Bronchial epithelial cell (primary cell): ENCODE measurements at regions not wholly inside any gene's neighbourhood (a gene's known extent, or its start where the extent isn't known, plus 50 kb on each side); places are given as distances from the start of the nearest gene placed in this dataset.

ENCODE experiments used
- DNase-seq: peaks from one replicate; pipeline ENCODE4 v3.0.0-alpha.2; 2010; ENCODE audit warnings: low read depth
- FAIRE-seq: peaks from 2 replicates; lab custom pipeline; 2011; peaks lifted over from hg19 to GRCh38; lab: Jason Lieb, UNC
- H3K27me3 ChIP-seq: 2 replicates; pipeline ENCODE4 v1.5.1; 2011; ENCODE audit warnings: low read length; ENCODE audit not compliant: control insufficient read depth, insufficient read depth
- H3K36me3 ChIP-seq: 2 replicates; pipeline ENCODE4 v1.5.1; 2011; ENCODE audit warnings: low read length; ENCODE audit not compliant: control insufficient read depth, insufficient read depth
- H3K4me3 ChIP-seq: 2 replicates; pipeline ENCODE4 v1.5.1; 2011; ENCODE audit warnings: mild to moderate bottlenecking, low read depth, low read length, control low read depth
- TF ChIP-seq, protein P1 (sequence below): IDR thresholded peaks from 2 replicates; pipeline ENCODE4 v1.5.1; 2011; ENCODE audit warnings: mild to moderate bottlenecking, moderate library complexity, low read length, control low read depth, inconsistent platforms; ENCODE audit not compliant: insufficient read depth, severe bottlenecking

GRCh38 chr5:89710006-89710405 lies 699.5 kb downstream of the CETN3 start:
- H3K4me3 ChIP-seq: no peak overlapping the region
- FAIRE-seq (no peak), DNase-seq (no peak)
- H3K36me3 ChIP-seq: no peaks in the 10 kb centered on the region
- H3K27me3 ChIP-seq: no peaks in the 10 kb centered on the region
- TF ChIP-seq, protein P1, sequence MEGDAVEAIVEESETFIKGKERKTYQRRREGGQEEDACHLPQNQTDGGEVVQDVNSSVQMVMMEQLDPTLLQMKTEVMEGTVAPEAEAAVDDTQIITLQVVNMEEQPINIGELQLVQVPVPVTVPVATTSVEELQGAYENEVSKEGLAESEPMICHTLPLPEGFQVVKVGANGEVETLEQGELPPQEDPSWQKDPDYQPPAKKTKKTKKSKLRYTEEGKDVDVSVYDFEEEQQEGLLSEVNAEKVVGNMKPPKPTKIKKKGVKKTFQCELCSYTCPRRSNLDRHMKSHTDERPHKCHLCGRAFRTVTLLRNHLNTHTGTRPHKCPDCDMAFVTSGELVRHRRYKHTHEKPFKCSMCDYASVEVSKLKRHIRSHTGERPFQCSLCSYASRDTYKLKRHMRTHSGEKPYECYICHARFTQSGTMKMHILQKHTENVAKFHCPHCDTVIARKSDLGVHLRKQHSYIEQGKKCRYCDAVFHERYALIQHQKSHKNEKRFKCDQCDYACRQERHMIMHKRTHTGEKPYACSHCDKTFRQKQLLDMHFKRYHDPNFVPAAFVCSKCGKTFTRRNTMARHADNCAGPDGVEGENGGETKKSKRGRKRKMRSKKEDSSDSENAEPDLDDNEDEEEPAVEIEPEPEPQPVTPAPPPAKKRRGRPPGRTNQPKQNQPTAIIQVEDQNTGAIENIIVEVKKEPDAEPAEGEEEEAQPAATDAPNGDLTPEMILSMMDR: no peak

- TF ChIP-seq, protein P1: no peak
- DNase-seq: no peak
- H3K27me3 ChIP-seq: no peaks in the 10 kb centered on the region
- no peaks in the 10 kb centered on the region for H3K36me3 ChIP-seq
- no peak for FAIRE-seq
- no peak overlapping the region for H3K4me3 ChIP-seq
Measured at GRCh38 chr5:89707891-89708290, 701.7 kb downstream of the CETN3 start.

GRCh38 chr5:89706731-89707130 lies 702.8 kb downstream of the CETN3 start:
- no peak for DNase-seq
- no peaks in the 10 kb centered on the region for H3K27me3 ChIP-seq
- no peak for FAIRE-seq
- TF ChIP-seq, protein P1: no peak
- H3K4me3 ChIP-seq: no peak overlapping the region
- no peaks in the 10 kb centered on the region for H3K36me3 ChIP-seq

- TF ChIP-seq, protein P1: no peak
- no peaks in the 10 kb centered on the region for H3K36me3 ChIP-seq
- no peaks in the 10 kb centered on the region for H3K27me3 ChIP-seq
- H3K4me3 ChIP-seq: no peak overlapping the region
- FAIRE-seq (no peak), DNase-seq (no peak)
Measured at GRCh38 chr5:89703817-89704216, 705.7 kb downstream of the CETN3 start.

DNA sequence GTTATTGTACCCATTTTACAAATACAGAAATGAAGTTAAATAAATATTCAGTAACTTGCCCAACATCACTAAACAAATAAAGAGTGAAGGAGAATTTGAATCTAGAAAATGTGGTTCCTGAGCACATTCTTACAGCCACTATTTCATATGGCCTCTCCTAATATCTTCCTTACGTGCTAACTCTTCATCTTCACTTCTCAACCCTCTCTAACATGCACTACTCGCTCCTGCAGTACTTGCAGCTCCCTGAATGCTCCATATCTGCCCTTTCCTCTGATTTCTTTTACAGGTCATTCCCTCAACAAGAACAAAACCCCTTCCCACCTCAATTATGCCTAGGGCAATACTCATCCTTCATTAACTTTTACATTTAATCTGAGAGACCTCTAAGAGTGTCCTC lies 711.5 kb downstream of the CETN3 start:
- no peak for DNase-seq
- no peaks in the 10 kb centered on the region for H3K27me3 ChIP-seq
- no peaks in the 10 kb centered on the region for H3K36me3 ChIP-seq
- TF ChIP-seq, protein P1: no peak
- no peak for FAIRE-seq
- H3K4me3 ChIP-seq: no peak overlapping the region

- DNase-seq (no peak), FAIRE-seq (no peak)
- Histone ChIP-seq H3K27me3 (no peaks in the 10 kb centered on the region), H3K4me3 (no peak overlapping the region), H3K36me3 (no peaks in the 10 kb centered on the region)
- TF ChIP-seq, protein P1: no peak
Measured at GRCh38 chr5:89697581-89697980, 712.0 kb downstream of the CETN3 start.
